ENCODE measurements at regions not wholly inside any gene's neighbourhood (a gene's known extent, or its start where the extent isn't known, plus 50 kb on each side); places are given as distances from the start of the nearest gene placed in this dataset.

GRCh38 chr13:44275381-44275780 is 98.2 kb upstream of the SERP2 start:
- TF ChIP-seq, protein P1, sequence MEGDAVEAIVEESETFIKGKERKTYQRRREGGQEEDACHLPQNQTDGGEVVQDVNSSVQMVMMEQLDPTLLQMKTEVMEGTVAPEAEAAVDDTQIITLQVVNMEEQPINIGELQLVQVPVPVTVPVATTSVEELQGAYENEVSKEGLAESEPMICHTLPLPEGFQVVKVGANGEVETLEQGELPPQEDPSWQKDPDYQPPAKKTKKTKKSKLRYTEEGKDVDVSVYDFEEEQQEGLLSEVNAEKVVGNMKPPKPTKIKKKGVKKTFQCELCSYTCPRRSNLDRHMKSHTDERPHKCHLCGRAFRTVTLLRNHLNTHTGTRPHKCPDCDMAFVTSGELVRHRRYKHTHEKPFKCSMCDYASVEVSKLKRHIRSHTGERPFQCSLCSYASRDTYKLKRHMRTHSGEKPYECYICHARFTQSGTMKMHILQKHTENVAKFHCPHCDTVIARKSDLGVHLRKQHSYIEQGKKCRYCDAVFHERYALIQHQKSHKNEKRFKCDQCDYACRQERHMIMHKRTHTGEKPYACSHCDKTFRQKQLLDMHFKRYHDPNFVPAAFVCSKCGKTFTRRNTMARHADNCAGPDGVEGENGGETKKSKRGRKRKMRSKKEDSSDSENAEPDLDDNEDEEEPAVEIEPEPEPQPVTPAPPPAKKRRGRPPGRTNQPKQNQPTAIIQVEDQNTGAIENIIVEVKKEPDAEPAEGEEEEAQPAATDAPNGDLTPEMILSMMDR (conservative IDR thresholded peaks at IDR 0.05; ENCODE audit: low read length) = no peak
- TF ChIP-seq EZH2phosphoT487 (IDR thresholded peaks at IDR 0.05; ENCODE audit: borderline replicate concordance) = no peak
